GM21737 (cell line): ENCODE measurements at regions not wholly inside any gene's neighbourhood (a gene's known extent, or its start where the extent isn't known, plus 50 kb on each side); places are given as distances from the start of the nearest gene placed in this dataset.

Experiments used
- ATAC-seq: cut with Tn5 transposase; IDR thresholded peaks from one replicate; pipeline ENCODE4 v1.9.1; 2021; ENCODE audit warnings: mild to moderate bottlenecking, moderate library complexity; ENCODE audit not compliant: unreplicated experiment

DNA sequence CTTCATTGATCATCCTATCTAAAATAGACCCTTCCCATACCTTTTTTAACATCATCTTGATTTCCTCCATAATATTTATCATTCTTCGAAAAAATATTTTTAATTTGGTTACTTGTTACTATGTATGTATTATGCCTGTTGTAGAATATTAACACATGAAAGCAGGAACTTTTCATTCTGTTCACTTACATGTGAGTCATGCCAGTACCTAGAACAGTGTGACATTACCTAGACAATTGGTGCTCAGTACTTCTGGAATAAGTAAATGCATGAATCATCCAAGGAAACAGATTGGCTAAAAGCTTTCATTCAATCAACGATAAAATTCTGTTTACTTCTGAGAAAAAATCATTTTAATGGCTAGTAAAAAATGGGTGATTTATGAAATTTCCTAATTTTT lies 76.4 kb downstream of the CXXC4 start:
- no peak for ATAC-seq

DNA sequence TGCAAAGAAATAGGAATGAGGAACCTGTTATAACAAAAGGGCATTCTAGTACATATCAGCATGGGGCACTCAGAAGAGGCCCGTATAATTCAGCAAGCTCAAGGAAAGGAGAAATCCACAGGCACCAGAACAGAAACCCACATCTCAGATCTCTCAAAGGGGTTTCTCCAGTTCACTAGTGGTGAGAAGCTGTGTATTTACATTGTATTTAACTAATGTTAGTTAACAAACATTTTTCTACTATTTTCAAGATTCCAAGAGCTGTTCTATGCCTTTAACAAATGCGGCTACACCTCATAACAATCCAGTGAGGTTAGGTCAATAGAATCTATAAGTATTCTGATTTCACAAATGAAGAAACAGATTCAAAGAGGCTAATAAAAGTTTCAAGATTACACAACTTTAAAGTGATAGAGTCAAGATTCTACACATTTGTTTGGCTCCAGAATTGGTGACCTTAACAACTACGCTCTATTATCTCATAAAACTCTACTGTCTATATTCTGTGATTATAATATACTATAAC lies 77.3 kb downstream of the CXXC4 start:
- no peak for ATAC-seq

DNA sequence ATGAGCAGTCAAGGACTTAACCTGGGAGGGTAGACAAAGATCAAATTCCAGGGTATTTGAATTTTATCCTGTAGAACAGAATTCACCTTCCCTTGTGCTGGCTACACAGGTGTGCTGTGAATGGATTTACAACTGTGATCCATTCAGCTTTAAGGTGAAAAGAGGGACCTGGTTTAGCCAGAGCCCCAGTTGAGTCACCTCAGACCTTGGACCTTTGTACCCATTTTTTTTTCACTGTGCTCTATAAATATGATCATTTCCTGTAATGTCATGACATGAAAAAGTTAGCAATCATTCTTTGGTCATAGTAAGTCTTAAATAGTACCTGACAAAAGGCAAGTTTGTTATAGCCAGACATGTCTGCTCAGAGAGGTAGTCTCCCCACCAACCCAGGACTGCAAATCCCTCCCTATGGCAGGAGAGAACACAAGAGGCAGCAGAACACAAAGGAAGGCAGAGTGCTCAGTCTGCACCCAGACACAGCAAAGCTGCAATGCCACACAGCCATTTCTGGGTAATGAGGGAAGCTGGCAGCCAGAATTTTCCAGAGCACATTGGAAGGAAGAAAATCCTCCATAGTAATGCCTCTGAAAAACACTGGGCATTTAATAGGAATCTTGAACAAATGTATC lies 77.9 kb downstream of the CXXC4 start:
- no peak for ATAC-seq

DNA sequence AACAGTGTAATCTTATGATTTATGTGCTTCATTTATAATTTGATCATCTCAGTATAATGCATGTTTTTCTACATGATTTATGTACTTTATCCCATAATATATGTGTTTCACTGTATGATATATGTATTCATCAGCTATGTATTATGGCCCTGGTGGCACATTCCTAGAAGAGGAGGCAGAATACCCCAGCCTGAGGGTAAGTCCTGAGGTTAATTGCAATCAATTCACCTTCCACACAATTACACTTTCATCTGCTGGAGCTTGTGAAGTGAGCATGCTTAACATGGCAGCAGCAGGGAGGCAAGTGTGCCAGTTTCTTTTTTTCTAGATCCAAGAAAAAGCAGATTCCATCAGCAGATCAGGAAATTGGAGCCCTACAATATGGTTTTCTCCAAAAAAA lies 81.2 kb downstream of the CXXC4 start:
- ATAC-seq: no peak

DNA sequence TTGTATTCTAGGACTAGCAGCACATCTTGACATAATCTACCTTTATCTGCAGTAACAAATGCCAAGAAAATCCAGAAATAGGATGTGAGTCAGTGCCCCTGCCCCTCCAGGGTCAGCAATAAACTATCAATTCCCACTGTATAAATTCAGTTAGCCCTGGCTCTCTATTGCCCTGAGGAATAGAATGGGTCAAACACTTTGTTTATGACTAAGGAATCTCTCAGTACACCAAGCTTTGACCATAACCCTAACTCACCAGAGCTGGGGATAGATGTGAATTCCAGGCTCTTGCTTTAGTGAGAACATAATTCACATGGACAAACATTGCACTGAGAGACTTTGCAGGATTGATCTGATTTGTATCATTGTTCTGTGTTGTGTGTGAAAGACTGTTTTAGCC lies 82.3 kb downstream of the CXXC4 start:
- no peak for ATAC-seq

DNA sequence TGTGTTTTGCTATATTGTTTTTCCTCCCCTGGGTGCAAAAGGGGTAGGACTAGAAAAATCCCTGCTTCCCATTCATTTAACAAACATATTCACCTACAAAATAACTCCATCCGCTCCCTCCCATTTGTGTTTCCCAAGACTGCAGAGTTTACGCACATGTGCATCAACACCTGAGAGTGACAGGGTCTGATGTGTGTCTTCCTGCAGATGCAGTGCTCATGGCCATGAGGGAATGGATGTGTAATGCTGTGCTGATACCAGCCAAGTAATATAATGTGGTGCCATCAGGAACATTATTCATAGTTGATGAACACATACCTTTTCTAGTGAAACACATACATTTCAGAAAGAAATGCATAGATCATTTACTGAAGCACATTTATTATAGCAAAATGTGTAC lies 83.2 kb downstream of the CXXC4 start:
- no peak for ATAC-seq

DNA sequence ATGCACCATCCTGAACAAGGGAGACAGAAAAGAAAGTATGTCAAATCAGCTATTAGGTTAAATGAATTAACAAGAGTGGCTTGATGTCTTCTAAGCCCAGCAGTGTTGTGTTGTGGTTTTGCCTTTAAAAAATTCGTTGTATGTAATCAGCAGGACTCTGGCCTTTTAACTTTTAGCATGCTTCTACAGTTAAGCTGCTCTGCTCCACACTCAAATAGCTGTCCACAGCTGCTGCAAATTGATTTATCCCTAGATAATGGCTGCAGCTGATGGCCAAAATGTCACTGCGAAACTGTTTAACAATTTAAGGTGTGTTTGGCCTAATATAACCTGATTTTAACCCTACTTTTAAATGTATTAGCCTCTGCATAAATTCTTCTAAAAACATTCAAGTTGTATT lies 85.8 kb downstream of the CXXC4 start:
- ATAC-seq: no peak

DNA sequence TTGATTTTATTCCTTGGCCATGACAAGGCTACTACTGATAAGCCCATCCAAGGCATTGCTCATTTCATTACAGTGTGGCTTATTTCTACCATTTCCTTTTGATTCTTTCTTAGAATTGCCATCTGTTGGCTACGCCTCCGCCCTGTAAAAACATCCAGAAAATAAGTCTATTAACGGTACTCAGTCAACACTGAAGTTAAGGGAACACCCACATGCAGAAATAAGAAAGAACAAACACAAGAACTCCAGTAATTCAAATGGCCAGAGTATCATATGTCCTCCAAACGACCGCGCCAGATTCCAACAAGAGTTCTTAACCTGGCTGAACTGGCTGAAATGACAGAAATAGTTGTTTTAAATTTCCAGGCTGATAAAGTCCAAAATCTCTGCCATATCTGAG lies 90.3 kb downstream of the CXXC4 start:
- no peak for ATAC-seq

DNA sequence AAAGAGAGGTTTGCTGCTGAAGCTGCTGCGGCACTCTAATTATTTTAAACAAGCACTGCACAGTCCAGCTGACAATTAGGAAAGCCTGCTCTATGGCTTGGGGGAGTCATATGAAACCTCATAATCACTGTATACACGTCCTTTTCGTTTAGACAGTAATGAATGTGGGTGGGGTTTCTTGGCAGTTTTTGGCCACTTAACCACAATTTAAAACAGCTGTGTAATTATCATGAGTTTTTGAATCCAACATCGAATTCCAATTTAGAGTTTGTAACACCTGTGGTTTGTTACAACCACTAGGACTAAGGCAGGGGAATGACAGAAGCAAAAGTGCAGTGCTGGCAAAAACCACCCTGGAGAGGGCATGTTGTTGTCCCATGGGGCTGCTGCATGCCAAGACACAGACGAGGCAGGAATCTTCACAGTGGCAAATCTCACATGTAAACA lies 99.5 kb downstream of the CXXC4 start:
- ATAC-seq: no peak

DNA sequence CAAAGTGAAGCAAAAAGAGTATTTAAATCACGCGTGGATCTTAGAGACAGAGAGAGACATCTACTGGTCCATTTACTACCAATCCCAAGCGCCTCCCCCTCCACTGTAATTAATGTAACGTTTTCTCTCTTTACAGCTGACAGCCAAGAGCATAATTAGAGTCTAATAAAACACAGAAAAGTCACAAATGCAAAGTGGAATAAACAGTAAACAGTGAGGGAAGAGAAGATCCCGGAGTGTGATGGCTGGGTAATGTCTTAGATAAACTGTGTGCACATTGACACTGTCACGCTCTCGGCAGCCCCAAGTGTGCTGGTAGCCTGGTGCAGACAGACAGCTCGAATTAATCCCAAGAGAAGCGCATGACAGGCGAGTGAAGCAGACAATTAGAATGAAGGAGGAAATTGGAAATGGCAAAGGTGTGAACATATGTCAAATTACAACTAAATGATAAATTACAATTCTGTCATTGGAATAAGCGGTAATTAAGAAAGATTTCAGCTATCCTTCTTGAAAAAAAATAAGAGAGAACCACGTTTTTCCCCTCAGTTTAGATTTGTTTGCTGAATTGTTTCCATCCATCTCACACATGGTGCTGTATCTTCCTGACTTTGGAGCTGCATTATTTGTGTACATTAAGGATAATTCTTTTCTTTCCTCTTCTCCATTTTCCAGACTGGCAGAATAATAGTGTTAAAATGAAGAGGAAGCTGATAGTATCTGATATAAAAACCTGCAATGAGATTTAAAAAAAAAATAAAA lies 100.1 kb downstream of the CXXC4 start:
- ATAC-seq: no peak

DNA sequence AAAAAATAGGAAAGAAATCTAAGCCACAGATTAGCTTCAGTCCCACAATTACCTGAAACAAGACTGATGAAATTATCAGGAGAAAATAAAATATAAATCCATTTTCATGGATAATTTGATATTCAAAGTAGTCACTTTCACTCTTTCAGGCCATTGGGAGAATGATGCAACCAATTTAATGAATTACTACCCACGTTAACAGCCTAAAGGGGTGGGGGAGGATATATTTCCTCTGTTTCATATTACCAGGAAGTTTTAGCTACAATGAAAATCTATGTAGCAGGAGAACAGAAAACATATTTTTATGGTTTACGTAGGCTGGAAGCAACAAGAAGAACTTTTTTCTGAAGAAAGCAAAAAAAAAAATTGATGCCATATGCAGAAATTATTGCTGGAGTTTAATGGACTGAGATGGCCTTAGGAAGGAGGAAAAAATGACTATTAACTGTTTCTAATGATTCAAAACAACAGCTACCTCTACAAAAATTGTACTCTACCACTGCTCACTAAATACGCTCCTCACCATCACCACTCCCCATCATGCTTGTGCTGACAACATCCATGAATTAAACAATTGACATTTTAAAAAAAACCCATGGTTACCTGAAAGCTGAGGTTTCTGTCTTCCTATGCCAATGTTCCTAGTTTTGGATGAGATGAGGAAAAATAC lies 100.9 kb downstream of the CXXC4 start:
- ATAC-seq: no peak

DNA sequence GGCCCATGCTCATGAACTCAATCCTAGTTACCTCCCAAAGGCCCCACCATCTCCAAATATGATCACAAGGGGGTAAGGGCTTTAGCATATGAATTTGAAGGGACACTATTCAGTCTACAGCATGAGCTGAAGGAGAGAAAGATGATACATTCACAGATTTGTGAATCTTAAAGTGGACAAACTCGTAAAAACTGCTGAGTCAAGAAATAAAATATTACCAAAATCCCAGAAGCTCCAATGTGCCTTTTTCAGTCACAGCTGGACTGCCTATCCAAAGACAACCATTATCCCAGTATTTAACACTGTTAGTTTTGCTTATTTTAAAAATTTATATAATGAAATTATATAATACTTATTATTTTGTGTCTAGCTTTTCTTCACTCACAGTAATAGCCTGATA lies 109.0 kb downstream of the CXXC4 start:
- no peak for ATAC-seq

DNA sequence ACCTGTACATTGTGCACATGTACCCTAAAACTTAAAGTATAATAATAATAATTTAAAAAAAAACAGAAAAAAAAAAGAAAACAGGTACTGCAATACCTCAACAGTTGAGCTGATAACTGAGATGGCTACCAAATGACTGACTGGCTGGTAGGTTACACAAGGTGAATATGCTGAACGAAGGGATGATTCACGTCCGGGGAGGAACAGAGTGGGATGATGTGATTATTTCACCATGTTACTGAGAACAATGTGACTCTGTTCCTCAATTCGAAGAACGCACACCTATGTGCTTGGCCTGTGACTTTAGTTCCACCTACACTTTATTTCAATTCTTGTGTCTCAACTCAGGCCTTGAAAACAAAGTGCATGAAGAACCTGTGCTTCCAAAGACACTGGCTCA lies 111.7 kb downstream of the CXXC4 start:
- ATAC-seq: no peak

DNA sequence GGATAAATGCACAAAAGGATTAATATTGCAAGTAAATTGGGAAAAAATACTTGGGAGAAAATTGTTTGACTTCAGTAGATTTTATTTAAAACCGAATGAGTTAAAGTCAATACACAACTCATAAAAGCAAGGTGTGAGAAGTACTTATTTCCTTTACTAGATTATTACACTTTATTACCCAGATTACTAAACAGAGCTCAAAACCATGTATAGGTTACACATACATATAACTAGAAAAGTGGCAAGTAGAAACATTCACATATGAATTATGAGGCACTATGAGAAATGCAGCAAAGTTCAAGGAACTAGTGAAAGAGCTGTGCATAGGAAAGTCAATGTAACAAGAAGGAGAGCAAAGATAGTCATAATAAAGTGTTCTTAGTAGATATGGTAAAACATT lies 113.0 kb downstream of the CXXC4 start:
- ATAC-seq: no peak

DNA sequence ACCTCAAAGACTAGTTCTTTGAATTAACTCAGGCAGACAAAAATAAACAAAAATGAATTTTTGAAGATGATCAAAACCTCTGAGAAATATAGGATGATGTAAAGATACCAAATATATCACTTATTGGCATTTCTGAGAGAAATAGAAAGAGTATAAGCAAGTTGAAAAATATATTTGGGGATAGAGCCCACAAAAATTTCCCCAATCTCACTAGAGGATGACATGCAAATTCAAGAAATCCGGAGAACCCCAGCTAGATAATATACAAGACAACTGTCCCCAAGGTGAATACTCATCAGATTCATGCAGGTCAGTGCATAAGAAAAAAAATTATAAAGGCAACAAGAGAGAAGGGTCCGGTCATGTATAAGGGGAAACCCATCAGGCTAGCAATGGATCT lies 129.1 kb downstream of the CXXC4 start:
- no peak for ATAC-seq

DNA sequence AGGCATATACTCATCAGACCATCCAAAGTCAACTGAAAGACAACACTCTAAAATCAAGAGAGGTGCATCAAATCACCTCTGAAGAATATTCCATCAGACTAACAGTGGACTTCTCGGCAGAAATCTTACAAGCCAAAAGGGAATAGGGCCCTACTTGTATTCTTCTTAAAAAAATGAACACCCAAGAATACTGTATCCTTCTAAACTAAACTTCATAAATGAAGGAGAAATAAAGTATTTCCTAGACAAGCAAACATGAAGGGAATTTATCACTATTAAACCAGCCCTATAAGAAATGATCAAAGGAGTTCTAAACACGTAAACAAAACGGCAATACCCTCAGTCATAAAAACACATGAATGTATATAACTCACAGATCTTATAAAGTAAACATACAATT lies 141.2 kb downstream of the CXXC4 start:
- no peak for ATAC-seq

DNA sequence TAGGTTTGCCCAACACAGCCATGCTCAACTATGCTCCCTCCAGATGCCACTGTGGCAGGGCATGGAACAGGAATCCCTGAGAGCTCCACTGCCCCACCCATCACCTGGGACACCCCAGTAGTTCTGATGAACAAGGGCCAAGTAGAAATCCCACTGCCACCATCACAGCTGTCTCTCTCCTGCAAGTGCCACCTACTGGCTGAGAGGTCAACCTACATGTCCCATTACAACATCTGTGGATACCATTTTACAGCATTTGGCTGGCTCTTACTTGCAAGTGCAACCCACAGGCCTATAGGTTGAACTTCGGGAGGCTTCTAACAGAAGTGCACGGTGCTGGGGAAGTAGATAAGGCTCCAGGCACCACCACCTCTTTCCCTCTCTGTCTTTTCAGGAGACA lies 142.5 kb downstream of the CXXC4 start:
- no peak for ATAC-seq

DNA sequence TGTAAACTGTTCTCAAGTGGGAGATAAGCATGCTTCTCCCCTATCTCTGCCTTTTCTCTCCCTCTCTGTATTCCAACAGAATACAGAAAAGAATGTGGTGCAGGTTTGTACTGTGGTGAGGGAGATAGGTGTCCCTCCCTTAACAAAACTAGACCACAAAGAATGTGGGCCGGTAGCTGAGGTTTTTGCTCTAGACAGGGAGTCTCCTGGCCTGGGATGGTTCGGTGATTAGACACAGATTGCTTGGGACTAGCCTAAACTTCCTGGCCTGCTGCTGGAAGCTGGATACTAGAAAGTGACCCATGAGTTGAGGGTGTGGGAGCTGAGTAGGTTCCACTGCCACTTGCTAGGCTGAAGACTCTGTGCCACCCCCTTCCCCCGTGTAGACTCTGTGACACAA lies 143.0 kb downstream of the CXXC4 start:
- ATAC-seq: no peak

DNA sequence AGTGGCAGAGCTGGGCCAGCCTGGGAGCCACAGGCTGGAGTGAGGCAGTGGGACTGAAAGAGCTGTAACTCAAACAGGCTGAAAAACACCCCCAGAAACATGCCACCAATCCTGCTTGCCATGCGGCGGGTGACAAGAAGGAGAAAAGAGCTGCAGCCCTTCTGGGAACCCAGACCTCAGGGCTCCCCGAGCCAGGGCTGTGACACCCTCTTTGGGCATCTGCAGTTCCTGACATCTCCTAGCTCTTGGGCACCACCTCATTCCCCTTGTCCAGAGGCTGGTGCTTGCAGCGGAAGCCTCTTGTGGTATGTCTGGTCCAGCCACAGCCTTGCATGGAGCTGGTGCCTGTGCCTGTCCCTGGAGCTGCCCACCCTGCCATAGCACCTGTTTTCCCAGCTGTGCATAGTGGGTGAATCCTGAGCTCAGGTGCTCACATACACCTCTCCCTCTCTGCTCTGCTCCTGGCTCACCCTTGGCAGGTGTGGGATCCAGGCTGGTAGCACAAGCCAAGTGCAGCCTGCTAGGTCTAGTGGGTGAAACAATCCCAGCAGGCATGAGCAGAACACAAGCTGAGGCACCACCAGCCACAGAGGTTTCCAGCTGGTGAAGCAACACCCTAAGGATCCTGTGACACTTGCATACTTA lies 149.0 kb downstream of the CXXC4 start:
- no peak for ATAC-seq

DNA sequence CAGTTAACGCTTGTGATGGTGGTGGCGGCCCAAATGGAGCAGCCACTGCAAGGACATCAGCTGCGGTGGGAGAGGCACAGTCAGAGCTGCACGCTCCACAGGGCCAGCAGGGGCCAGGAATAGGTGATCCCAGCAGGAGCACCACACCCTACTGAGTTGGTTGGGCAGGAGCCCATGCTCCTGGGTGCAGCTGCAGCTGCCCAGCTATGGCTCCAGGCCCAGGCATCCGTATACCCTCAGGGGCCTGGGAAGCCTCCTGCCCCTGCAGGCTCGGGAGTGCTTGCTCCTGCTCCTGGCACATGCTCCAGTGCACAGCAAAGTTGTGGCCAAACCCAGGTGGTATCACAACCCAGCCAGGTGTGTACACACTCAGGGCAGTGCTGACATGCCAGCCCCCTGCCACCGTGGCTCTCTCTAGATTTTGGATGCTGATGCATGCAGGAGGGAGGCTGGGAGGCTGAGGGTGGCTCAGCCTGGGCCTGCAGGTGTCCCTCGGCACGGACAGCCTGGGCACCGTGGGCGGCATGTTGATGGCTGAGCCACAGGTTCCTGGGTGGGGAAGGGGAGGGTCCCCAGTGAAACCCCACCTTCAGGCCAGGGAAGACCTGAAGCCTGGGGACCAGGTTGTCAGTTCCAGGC lies 150.2 kb downstream of the CXXC4 start:
- ATAC-seq: no peak

DNA sequence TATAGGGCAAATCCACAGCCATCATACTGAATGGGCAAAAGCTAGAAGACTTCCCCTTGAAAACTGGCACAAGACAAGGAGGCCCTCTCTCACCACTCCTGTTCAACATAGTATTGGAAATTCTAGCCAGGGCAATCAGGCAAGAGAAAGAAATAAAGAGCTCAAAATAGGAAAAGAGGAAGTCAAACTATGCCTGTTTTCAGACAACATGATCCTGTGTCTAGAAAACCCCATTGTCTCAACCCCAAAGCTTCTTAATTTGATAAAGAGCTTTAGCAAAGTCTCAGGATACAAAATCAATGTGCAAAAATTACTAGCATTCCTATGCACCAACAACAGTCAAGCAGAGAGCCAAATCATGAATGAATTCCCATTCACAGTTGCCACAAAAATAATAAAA lies 160.3 kb downstream of the CXXC4 start:
- no peak for ATAC-seq
